H1 (cell line): ENCODE measurements at regions not wholly inside any gene's neighbourhood (a gene's known extent, or its start where the extent isn't known, plus 50 kb on each side); places are given as distances from the start of the nearest gene placed in this dataset.

Experiments
- CTCF ChIA-PET: fragments of 300-600 bp; sonication (Branson Sonifier 250); formaldehyde crosslinking; loops from one replicate; lab custom pipeline; 2021; ENCODE audit not compliant: partially characterized antibody; lab: Charles Lee
- POLR2A ChIA-PET: fragments of 300-600 bp; sonication (Branson Sonifier 250); formaldehyde crosslinking; loops from one replicate; lab custom pipeline; 2021; ENCODE audit warnings: inconsistent platforms; ENCODE audit not compliant: partially characterized antibody; lab: Charles Lee
- DNase-seq, 2 experiments: peaks; one replicate each; pipeline versions ENCODE4 v3.0.0 to v3.0.0-alpha.2; 2010 to 2022; ENCODE audit warnings: low spot score in 2 of 2, low read depth in 1 of 2, mixed read lengths in 1 of 2
- FAIRE-seq: peaks from 2 replicates; lab custom pipeline; 2011; peaks lifted over from hg19 to GRCh38; lab: Jason Lieb, UNC
- H2AFZ ChIP-seq: 2 replicates; pipeline ENCODE4 v1.8.1; 2012; ENCODE audit warnings: low read length, inconsistent platforms
- H2AK5ac ChIP-seq: 2 replicates; pipeline ENCODE4 v1.6.1; 2013; ENCODE audit warnings: low read depth, low read length
- H2BK120ac ChIP-seq: replicated peaks from 2 replicates; pipeline ENCODE3; 2013; ENCODE audit warnings: low read depth, low read length, inconsistent platforms
- H2BK12ac ChIP-seq: 2 replicates; pipeline ENCODE4 v1.6.1; 2013; ENCODE audit warnings: low read depth, low read length
- H2BK15ac ChIP-seq: 2 replicates; pipeline ENCODE4 v1.6.1; 2013; ENCODE audit warnings: low read length
- H2BK20ac ChIP-seq: 2 replicates; pipeline ENCODE4 v1.6.1; 2013; ENCODE audit warnings: low read length
- H2BK5ac ChIP-seq: 2 replicates; pipeline ENCODE4 v1.6.1; 2013; ENCODE audit warnings: low read depth, low read length
- H3K14ac ChIP-seq: 2 replicates; pipeline ENCODE4 v1.6.1; 2013; ENCODE audit warnings: inconsistent platforms; ENCODE audit not compliant: insufficient read length
- H3K18ac ChIP-seq: 2 replicates; pipeline ENCODE4 v1.6.1; 2013; ENCODE audit warnings: low read length; ENCODE audit errors: extremely low read depth
- H3K23ac ChIP-seq: 2 replicates; pipeline ENCODE4 v1.6.1; 2013; ENCODE audit warnings: inconsistent platforms; ENCODE audit not compliant: insufficient read length
- H3K23me2 ChIP-seq: 2 replicates; pipeline ENCODE4 v1.6.1; 2013; ENCODE audit warnings: low read depth, low read length
- H3K27ac ChIP-seq: 2 replicates; pipeline ENCODE4 v1.6.1; 2011; ENCODE audit warnings: low read depth, low read length, inconsistent platforms
- H3K27me3 ChIP-seq, 4 experiments: replicated peaks in 1 of 4; 1 replicate in 1 of 4; 2 replicates in 3 of 4; pipeline versions ENCODE4 v1.6.1 to v1.8.1; 2011 to 2013; ENCODE audit warnings: low read length in 3 of 4, mild to moderate bottlenecking in 3 of 4, inconsistent platforms in 2 of 4, mixed read lengths in 2 of 4, moderate library complexity in 1 of 4; ENCODE audit not compliant: control insufficient read depth in 3 of 4, insufficient read depth in 3 of 4; ENCODE audit errors: extremely low read depth in 1 of 4
- H3K36me3 ChIP-seq, 4 experiments: 2 replicates each; pipeline versions ENCODE4 v1.6.1 to v1.8.1; 2011 to 2013; ENCODE audit warnings: mild to moderate bottlenecking in 4 of 4, low read length in 3 of 4, moderate library complexity in 2 of 4, control low read depth in 1 of 4, inconsistent platforms in 1 of 4; ENCODE audit not compliant: insufficient read depth in 4 of 4, control insufficient read depth in 2 of 4
- H3K4ac ChIP-seq: replicated peaks from 2 replicates; pipeline ENCODE3; 2013; ENCODE audit warnings: low read length, low read depth, mixed read lengths, inconsistent platforms; ENCODE audit not compliant: insufficient read length
- H3K4me1 ChIP-seq, 4 experiments: replicated peaks in 1 of 4; 1 replicate in 1 of 4; 2 replicates in 3 of 4; pipeline versions ENCODE4 v1.6.1 to v1.8.1; 2011 to 2013; ENCODE audit warnings: low read length in 3 of 4, inconsistent platforms in 2 of 4, mixed read lengths in 1 of 4; ENCODE audit not compliant: insufficient read depth in 4 of 4, control insufficient read depth in 3 of 4
- H3K4me2 ChIP-seq, 2 experiments: 2 replicates each; pipeline versions ENCODE4 v1.6.1 to v1.8.1; 2011 to 2013; ENCODE audit warnings: low read depth in 2 of 2, low read length in 2 of 2, control low read depth in 1 of 2, inconsistent platforms in 1 of 2, mild to moderate bottlenecking in 1 of 2; ENCODE audit not compliant: insufficient read depth in 1 of 2
- H3K4me3 ChIP-seq, 4 experiments: fragments of 200-600, 300-600 bp in 1 of 4; sonication (generic), shearing (Covaris generic), sonication (Bioruptor Twin) in 1 of 4; 2 replicates each; pipeline versions ENCODE4 v1.5.1 to v1.8.1; 2011 to 2016; ENCODE audit warnings: low read length in 4 of 4, low read depth in 3 of 4, control low read depth in 2 of 4, inconsistent platforms in 2 of 4, mild to moderate bottlenecking in 2 of 4, mixed read lengths in 1 of 4, moderate library complexity in 1 of 4; ENCODE audit not compliant: insufficient read depth in 2 of 4; ENCODE audit errors: extremely low read depth in 1 of 4
- H3K56ac ChIP-seq: replicated peaks from 2 replicates; pipeline ENCODE3; 2013; ENCODE audit warnings: low read depth, mild to moderate bottlenecking, mixed read lengths, low read length, inconsistent platforms; ENCODE audit not compliant: insufficient read length
- H3K79me1 ChIP-seq: 2 replicates; pipeline ENCODE4 v1.6.1; 2013; ENCODE audit warnings: low read depth, low read length, control low read depth
- H3K79me2 ChIP-seq, 2 experiments: 2 replicates each; pipeline versions ENCODE4 v1.6.1 to v1.8.1; 2012 to 2013; ENCODE audit warnings: low read length in 2 of 2, mild to moderate bottlenecking in 2 of 2, inconsistent platforms in 1 of 2; ENCODE audit not compliant: insufficient read depth in 2 of 2, control insufficient read depth in 1 of 2
- H3K9ac ChIP-seq, 4 experiments: replicated peaks in 1 of 4; 1 replicate in 1 of 4; 2 replicates in 3 of 4; pipeline versions ENCODE4 v1.6.1 to v1.8.1; 2011 to 2013; ENCODE audit warnings: low read depth in 3 of 4, low read length in 3 of 4, control low read depth in 2 of 4, mild to moderate bottlenecking in 2 of 4, moderate library complexity in 2 of 4, inconsistent platforms in 1 of 4; ENCODE audit errors: extremely low read depth in 1 of 4
- H3K9me3 ChIP-seq, 2 experiments: 2 replicates each; pipeline versions ENCODE4 v1.6.1 to v1.8.1; 2012 to 2013; ENCODE audit warnings: mild to moderate bottlenecking in 2 of 2, moderate library complexity in 2 of 2, control low read depth in 1 of 2, inconsistent platforms in 1 of 2, low read depth in 1 of 2, low read length in 1 of 2, mixed read lengths in 1 of 2; ENCODE audit not compliant: insufficient read depth in 2 of 2
- H4K20me1 ChIP-seq, 2 experiments: replicated peaks in 1 of 2; 2 replicates each; pipeline versions ENCODE3 to v1.8.1; 2011 to 2013; ENCODE audit warnings: inconsistent platforms in 2 of 2, low read length in 2 of 2, mild to moderate bottlenecking in 1 of 2; ENCODE audit not compliant: insufficient read depth in 2 of 2, control insufficient read depth in 1 of 2
- H4K5ac ChIP-seq: 2 replicates; pipeline ENCODE4 v1.6.1; 2013; ENCODE audit warnings: low read length, low read depth, mixed read lengths, inconsistent platforms; ENCODE audit not compliant: insufficient read length
- H4K8ac ChIP-seq: 2 replicates; pipeline ENCODE4 v1.8.0; 2013; ENCODE audit warnings: mild to moderate bottlenecking, moderate library complexity, low read length, inconsistent platforms; ENCODE audit not compliant: insufficient read depth; ENCODE audit errors: extremely low read depth
- H4K91ac ChIP-seq: replicated peaks from 2 replicates; pipeline ENCODE3; 2013; ENCODE audit warnings: low read length, mixed read lengths, inconsistent platforms; ENCODE audit not compliant: insufficient read length
- CTBP2 ChIP-seq: IDR thresholded peaks from 2 replicates; pipeline ENCODE4 v1.7.0; 2011; ENCODE audit warnings: borderline replicate concordance, mild to moderate bottlenecking, moderate library complexity, mixed read lengths, low read length; ENCODE audit not compliant: insufficient read depth, insufficient read length
- EZH2 ChIP-seq: fragments of 200-600 bp; sonication (generic); IDR thresholded peaks from 2 replicates; pipeline ENCODE4 v1.7.1; 2012; ENCODE audit warnings: low read depth, mild to moderate bottlenecking, moderate library complexity, low read length, inconsistent platforms; ENCODE audit not compliant: severe bottlenecking
- NANOG ChIP-seq: IDR thresholded peaks from 2 replicates; pipeline ENCODE4 v1.6.1; 2011; ENCODE audit warnings: low read length, low read depth, mild to moderate bottlenecking, inconsistent platforms; ENCODE audit not compliant: insufficient read depth, poor library complexity, severe bottlenecking
- SIN3A ChIP-seq, 2 experiments: IDR thresholded peaks in 1 of 2; conservative IDR thresholded peaks in 1 of 2; 2 replicates each; pipeline ENCODE4 v1.6.1; 2011 to 2012; ENCODE audit warnings: low read length in 2 of 2, improper control_type of control experiment in 1 of 2, low read depth in 1 of 2, mild to moderate bottlenecking in 1 of 2
- SP2 ChIP-seq: IDR thresholded peaks from 2 replicates; pipeline ENCODE4 v1.6.1; 2012; ENCODE audit warnings: mild to moderate bottlenecking, low read length, inconsistent platforms
- TCF12 ChIP-seq: IDR thresholded peaks from 2 replicates; pipeline ENCODE4 v1.6.1; 2011; ENCODE audit warnings: low read depth, mild to moderate bottlenecking, low read length
- USF2 ChIP-seq: IDR thresholded peaks from 2 replicates; pipeline ENCODE4 v1.6.1; 2011; ENCODE audit warnings: low read length, improper control_type of control experiment
- YY1 ChIP-seq: IDR thresholded peaks from 2 replicates; pipeline ENCODE4 v1.6.1; 2011; ENCODE audit warnings: low read depth, mild to moderate bottlenecking, low read length
- ZNF274 ChIP-seq: IDR thresholded peaks from 2 replicates; pipeline ENCODE4 v1.7.0; 2012; ENCODE audit warnings: low read length, borderline replicate concordance; ENCODE audit errors: extremely low read depth
- WGBS, 2 experiments: shearing (Covaris generic) in 1 of 2; methylation state at CpG; one replicate each; pipeline versions ENCODE4 v1.1.6 to v1.1.7; 2013 to 2015; ENCODE audit warnings: low lambda C conversion rate in 2 of 2, mixed read lengths in 2 of 2, inconsistent platforms in 1 of 2, low coverage in 1 of 2, missing lambda C conversion rate in 1 of 2; ENCODE audit not compliant: insufficient replicate concordance in 2 of 2, insufficient coverage in 1 of 2, insufficient read length in 1 of 2; ENCODE audit errors: extremely low coverage in 1 of 2, missing lambda C conversion rate in 1 of 2; 5-methylcytosine and 5-hydroxymethylcytosine counted together

GRCh38 chr13:84651288-84651687 lies 769.0 kb upstream of the SLITRK1 start:
- Histone ChIP-seq H3K27me3 (no peaks in the 10 kb centered on the region), H2BK15ac (0 out of 2 replicates have a peak overlapping the region, but pooled peaks have one; percentile 9), H2BK20ac (no peak overlapping the region), H4K5ac (peak overlapping the region; percentile 9), H3K9ac (no peak overlapping the region), H3K79me1 (no peaks in the 10 kb centered on the region), H3K4me1 (peaks cover 0 to 3% (median 2%) of the 10 kb centered on the region in 4 experiments; a peak in 3 of 7 replicates), H4K8ac (no peak overlapping the region), H3K14ac (no peak overlapping the region), H4K91ac (no peak overlapping the region), H3K23ac (no peak overlapping the region), H4K20me1 (no peaks in the 10 kb centered on the region), H2AK5ac (no peak overlapping the region), H2AFZ (no peak overlapping the region), H3K4me3 (no peak overlapping the region), H3K36me3 (peaks cover 0 to 3% (median 0%) of the 10 kb centered on the region in 4 experiments; a peak in 2 of 8 replicates), H2BK12ac (peak overlapping the region; percentile 62; the same call in 1 of the 2 replicates), H2BK5ac (no peak overlapping the region), H2BK120ac (peak overlapping the region; percentile 21), H3K56ac (no peak overlapping the region), H3K18ac (no peak overlapping the region), H3K27ac (no peak overlapping the region), H3K9me3 (peaks cover 4% of the 10 kb centered on the region in 2 experiments; a peak in 2 of 4 replicates), H3K4me2 (no peak overlapping the region), H3K23me2 (no peaks in the 10 kb centered on the region), H3K4ac (no peak overlapping the region), H3K79me2 (no peaks in the 10 kb centered on the region)
- POLR2A ChIA-PET = no interaction called here
- FAIRE-seq (no peak), DNase-seq (no peak)
- TF ChIP-seq TCF12 (no peak), ZNF274 (no peak), SP2 (no peak), EZH2 (no peak), YY1 (no peak), NANOG (no peak), SIN3A (conservative IDR thresholded peaks at IDR 0.05 in 1 of 2, IDR thresholded peaks at IDR 0.05 in 1 of 2; ENCODE audit: low read depth in 1 of 2, low read length in 2 of 2) (no peak), CTBP2 (no peak), USF2 (no peak)
- WGBS, 2 experiments = 94% methylated on average over 5 of the region's 5 CpGs; no CpG with 5 or more reads in 1 of the 2 experiments
- CTCF ChIA-PET = no interaction called here
